Transverse colon (tissue), 4 donors: ENCODE measurements at regions not wholly inside any gene's neighbourhood (a gene's known extent, or its start where the extent isn't known, plus 50 kb on each side); places are given as distances from the start of the nearest gene placed in this dataset.

Experiments used
- DNase-seq: peaks from one replicate; pipeline ENCODE4 v3.0.0-alpha.2; 2019
- H3K27ac ChIP-seq, 4 donors: fragments of 200-600 bp; sonication (generic); 2 replicates each; pipeline ENCODE4 v1.5.1; 2016 to 2018; ENCODE audit warnings: inconsistent platforms in 4 of 4
- H3K27me3 ChIP-seq: fragments of 200-600 bp; sonication (generic); 2 replicates; pipeline ENCODE4 v1.5.1; 2017; ENCODE audit warnings: inconsistent platforms
- H3K36me3 ChIP-seq, 4 donors: fragments of 200-600 bp; sonication (generic); 2 replicates each; pipeline ENCODE4 v1.5.1; 2017 to 2019; ENCODE audit warnings: inconsistent platforms in 4 of 4
- H3K4me1 ChIP-seq, 4 donors: fragments of 200-600 bp; sonication (generic); 2 replicates each; pipeline ENCODE4 v1.5.1; 2017 to 2020; ENCODE audit warnings: inconsistent platforms in 4 of 4
- H3K4me3 ChIP-seq, 4 donors: fragments of 200-600 bp; sonication (generic); 1 replicate in 1 of 4; 2 replicates in 3 of 4; pipeline versions ENCODE4 v1.5.1 to v1.6.1; 2017 to 2019; ENCODE audit warnings: inconsistent platforms in 4 of 4
- H3K9me3 ChIP-seq, 2 donors: fragments of 200-600 bp; sonication (generic); 2 replicates each; pipeline ENCODE4 v1.5.1; 2017 to 2019; ENCODE audit warnings: inconsistent platforms in 2 of 2
- EP300 ChIP-seq: sonication (generic); formaldehyde crosslinking; IDR thresholded peaks from one replicate; pipeline ENCODE4 v1.6.1; 2017; ENCODE audit warnings: antibody characterized with exemption, low read depth
- POLR2A ChIP-seq: fragments of 450-650 bp; IDR thresholded peaks from one replicate; pipeline ENCODE4 v1.6.1; 2016; ENCODE audit warnings: antibody characterized with exemption, mild to moderate bottlenecking, moderate library complexity
- POLR2AphosphoS5 ChIP-seq, 3 donors: sonication (generic); formaldehyde crosslinking; IDR thresholded peaks; one replicate each; pipeline ENCODE4 v1.6.1; 2016; ENCODE audit warnings: antibody characterized with exemption in 3 of 3
- WGBS, 2 donors: methylation state at CpG; one replicate each; pipeline ENCODE4 v1.1.5; 2018; ENCODE audit warnings: low coverage in 1 of 2; 5-methylcytosine and 5-hydroxymethylcytosine counted together
- in situ Hi-C, 4 donors: fragments of 200-750 bp; cut with MboI; loops; one replicate each; pipeline versions ENCODE4 v1.15.0 to v1.15.1; 2017; ENCODE audit warnings: low sequenced_read_pairs in 3 of 4, low pct_ligation_motif_present in 1 of 4, low pct_unique_long_range_greater_than_20kb in 1 of 4
- intact Hi-C: fragments of 100-400 bp; cut with DNase I; formaldehyde crosslinking; loops from one replicate; pipeline ENCODE4 v1.15.1; 2023; ENCODE audit warnings: low total_unique reads
- TF ChIP-seq, protein P1 (sequence below), 5 experiments: fragments of 200-600 bp in 3 of 5; fragments of 450-650 bp in 2 of 5; sonication (generic) in 3 of 5; IDR thresholded peaks; 1 replicate in 2 of 5; 2 replicates in 3 of 5; pipeline ENCODE4 v1.5.1; 2016 to 2017; ENCODE audit warnings: antibody characterized with exemption in 5 of 5, inconsistent platforms in 3 of 5, mild to moderate bottlenecking in 2 of 5, moderate library complexity in 1 of 5

DNA sequence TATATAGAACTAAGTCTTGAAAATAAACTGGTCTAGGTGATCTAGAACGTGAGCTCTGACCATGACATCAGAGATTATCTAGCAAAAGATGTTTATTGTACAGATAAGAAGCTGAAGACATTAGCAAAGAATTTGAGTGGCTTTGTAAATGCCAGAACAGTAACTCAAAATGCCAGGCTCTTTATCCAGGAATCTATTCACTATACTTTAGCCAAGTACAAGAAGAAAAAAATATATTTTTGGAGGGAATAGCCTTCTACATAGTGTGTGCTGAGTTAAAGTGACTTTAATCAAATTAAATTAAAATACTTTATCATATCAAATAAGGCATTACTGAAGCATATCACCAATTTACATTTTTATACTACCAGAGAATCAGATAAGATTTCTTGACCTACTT, 132.6 kb upstream of the ITGA1 start:
- intact Hi-C loops (no loop called here), in situ Hi-C loops (loop anchor here (10.0 to 25.0 kb wide), 2 partner anchors 1680 to 1693 kb away; no protein-coding TSS in a partner anchor)
- Histone ChIP-seq H3K9me3 (no peaks in the 10 kb centered on the region), H3K4me3 (no peak overlapping the region), H3K27ac (no peak overlapping the region), H3K27me3 (peaks cover 10% of the 10 kb centered on the region), H3K36me3 (no peaks in the 10 kb centered on the region), H3K4me1 (no peaks in the 10 kb centered on the region)
- DNase-seq: no peak
- TF ChIP-seq EP300: no peak
- no peak for TF ChIP-seq POLR2A
- TF ChIP-seq, protein P1, sequence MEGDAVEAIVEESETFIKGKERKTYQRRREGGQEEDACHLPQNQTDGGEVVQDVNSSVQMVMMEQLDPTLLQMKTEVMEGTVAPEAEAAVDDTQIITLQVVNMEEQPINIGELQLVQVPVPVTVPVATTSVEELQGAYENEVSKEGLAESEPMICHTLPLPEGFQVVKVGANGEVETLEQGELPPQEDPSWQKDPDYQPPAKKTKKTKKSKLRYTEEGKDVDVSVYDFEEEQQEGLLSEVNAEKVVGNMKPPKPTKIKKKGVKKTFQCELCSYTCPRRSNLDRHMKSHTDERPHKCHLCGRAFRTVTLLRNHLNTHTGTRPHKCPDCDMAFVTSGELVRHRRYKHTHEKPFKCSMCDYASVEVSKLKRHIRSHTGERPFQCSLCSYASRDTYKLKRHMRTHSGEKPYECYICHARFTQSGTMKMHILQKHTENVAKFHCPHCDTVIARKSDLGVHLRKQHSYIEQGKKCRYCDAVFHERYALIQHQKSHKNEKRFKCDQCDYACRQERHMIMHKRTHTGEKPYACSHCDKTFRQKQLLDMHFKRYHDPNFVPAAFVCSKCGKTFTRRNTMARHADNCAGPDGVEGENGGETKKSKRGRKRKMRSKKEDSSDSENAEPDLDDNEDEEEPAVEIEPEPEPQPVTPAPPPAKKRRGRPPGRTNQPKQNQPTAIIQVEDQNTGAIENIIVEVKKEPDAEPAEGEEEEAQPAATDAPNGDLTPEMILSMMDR (IDR thresholded peaks at IDR 0.05): no peak
- no peak for TF ChIP-seq POLR2AphosphoS5 (IDR thresholded peaks at IDR 0.05)
- 30 to 55% methylated on average over 1 of the region's 1 CpG for WGBS, 2 donors

DNA sequence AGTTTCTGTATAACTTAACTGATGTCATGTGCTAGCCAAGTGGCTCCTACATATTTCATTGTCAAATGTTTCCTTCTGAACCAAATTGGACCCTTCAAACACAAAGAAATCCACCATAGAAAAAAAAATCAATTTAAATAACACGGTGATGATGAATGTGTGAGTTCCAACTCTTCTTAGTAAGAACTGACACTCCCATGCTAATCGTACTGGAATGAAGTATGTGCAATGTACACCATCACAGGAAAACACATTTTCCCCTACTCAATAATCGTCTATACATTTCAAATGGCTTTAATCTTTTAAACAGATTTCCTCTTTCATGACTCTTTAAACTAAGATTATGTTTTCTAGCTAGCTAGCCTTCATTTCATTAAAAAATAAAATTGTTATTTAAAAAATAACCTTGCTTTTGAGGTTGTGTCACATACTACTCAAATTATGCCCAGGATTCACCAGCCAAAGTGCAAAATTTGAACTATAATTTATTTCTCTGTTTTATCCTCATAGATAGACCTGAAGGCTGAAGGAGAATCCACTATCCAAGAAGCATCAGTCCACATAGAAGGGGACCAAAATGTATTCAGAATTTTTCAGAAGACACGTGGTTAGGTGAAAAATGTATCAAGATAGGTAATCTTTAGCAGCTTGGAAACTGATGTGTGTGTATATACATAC, 131.0 kb upstream of the ITGA1 start:
- intact Hi-C loops: no loop called here
- in situ Hi-C loops: loop anchor here (10.0 to 25.0 kb wide), 2 partner anchors 1682 to 1694 kb away; no protein-coding TSS in a partner anchor
- TF ChIP-seq POLR2A (no peak), EP300 (no peak), POLR2AphosphoS5 (IDR thresholded peaks at IDR 0.05) (no peak)
- TF ChIP-seq, protein P1 (IDR thresholded peaks at IDR 0.05): no peak
- 43 to 52% methylated on average over 4 of the region's 4 CpGs for WGBS, 2 donors
- no peaks in the 10 kb centered on the region for H3K36me3 ChIP-seq
- DNase-seq: no peak
- no peaks in the 10 kb centered on the region for H3K9me3 ChIP-seq
- peaks cover 10% of the 10 kb centered on the region for H3K27me3 ChIP-seq
- no peak overlapping the region for H3K4me3 ChIP-seq
- no peak overlapping the region for H3K27ac ChIP-seq
- no peaks in the 10 kb centered on the region for H3K4me1 ChIP-seq

GRCh38 chr5:52657247-52657645, 130.5 kb upstream of the ITGA1 start:
- Histone ChIP-seq H3K36me3 (no peaks in the 10 kb centered on the region), H3K27me3 (peaks cover 10% of the 10 kb centered on the region), H3K4me1 (no peaks in the 10 kb centered on the region), H3K4me3 (no peak overlapping the region), H3K27ac (no peak overlapping the region), H3K9me3 (no peaks in the 10 kb centered on the region)
- DNase-seq: no peak
- in situ Hi-C loops: loop anchor here (10.0 to 25.0 kb wide), 2 partner anchors 1682 to 1695 kb away; no protein-coding TSS in a partner anchor
- intact Hi-C loops: no loop called here
- TF ChIP-seq POLR2AphosphoS5 (IDR thresholded peaks at IDR 0.05): no peak
- no peak for TF ChIP-seq POLR2A
- TF ChIP-seq, protein P1 (IDR thresholded peaks at IDR 0.05): peak; percentile 44 to 72 (median 56)
- no peak for TF ChIP-seq EP300
- 0 to 2% methylated on average over 3 of the region's 3 CpGs for WGBS, 2 donors

DNA sequence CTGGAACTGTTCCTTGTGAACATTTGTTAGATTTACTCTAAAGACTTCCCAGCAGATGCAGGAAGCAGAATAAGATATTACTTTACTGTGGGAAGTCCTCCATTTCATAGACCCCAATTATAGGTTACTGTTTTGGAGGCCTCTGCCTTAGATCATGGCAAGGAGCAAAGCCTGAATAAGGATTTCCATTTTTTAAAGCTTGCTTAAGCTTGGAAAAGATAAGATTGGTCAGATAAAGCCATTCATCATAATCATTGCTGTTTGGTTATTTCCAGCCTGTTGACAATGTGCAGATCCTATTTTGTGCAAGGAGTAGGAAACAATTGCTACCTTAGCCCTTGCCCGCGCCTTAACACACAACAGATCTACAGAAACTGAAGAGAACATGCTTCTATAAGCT, 129.5 kb upstream of the ITGA1 start:
- Histone ChIP-seq H3K27ac (no peak overlapping the region), H3K4me3 (no peak overlapping the region), H3K27me3 (peaks cover 10% of the 10 kb centered on the region), H3K36me3 (no peaks in the 10 kb centered on the region), H3K4me1 (no peaks in the 10 kb centered on the region), H3K9me3 (no peaks in the 10 kb centered on the region)
- in situ Hi-C loops (loop anchor here (10.0 to 25.0 kb wide), 2 partner anchors 1683 to 1696 kb away; no protein-coding TSS in a partner anchor), intact Hi-C loops (no loop called here)
- DNase-seq: no peak
- TF ChIP-seq, protein P1 (IDR thresholded peaks at IDR 0.05): no peak
- no peak for TF ChIP-seq POLR2AphosphoS5 (IDR thresholded peaks at IDR 0.05)
- no peak for TF ChIP-seq EP300
- TF ChIP-seq POLR2A: no peak
- 83 to 87% methylated on average over 2 of the region's 2 CpGs for WGBS, 2 donors
